Left ventricle myocardium inferior (tissue), 1 donor: ENCODE measurements at regions not wholly inside any gene's neighbourhood (a gene's known extent, or its start where the extent isn't known, plus 50 kb on each side); places are given as distances from the start of the nearest gene placed in this dataset.

Experiments
- DNase-seq: peaks from one replicate; pipeline ENCODE4 v3.0.0-alpha.2; 2020
- H3K27ac ChIP-seq: fragments of 200-600 bp; replicated peaks from 2 replicates; pipeline ENCODE4 v1.8.0; 2021
- H3K27me3 ChIP-seq: fragments of 200-600 bp; 2 replicates; pipeline ENCODE4 v1.8.0; 2021; ENCODE audit warnings: low read depth
- H3K36me3 ChIP-seq: fragments of 200-600 bp; 2 replicates; pipeline ENCODE4 v1.8.0; 2021
- H3K4me1 ChIP-seq: fragments of 200-600 bp; 2 replicates; pipeline ENCODE4 v1.8.0; 2021
- H3K4me3 ChIP-seq: fragments of 200-600 bp; 2 replicates; pipeline ENCODE4 v1.8.0; 2021; ENCODE audit warnings: mild to moderate bottlenecking, moderate library complexity
- H3K9me3 ChIP-seq: fragments of 200-600 bp; replicated peaks from 2 replicates; pipeline ENCODE4 v1.8.0; 2021
- CTCF ChIP-seq: fragments of 200-600 bp; IDR thresholded peaks from 2 replicates; pipeline ENCODE4 v1.8.0; 2021; ENCODE audit warnings: antibody characterized with exemption, mild to moderate bottlenecking, borderline replicate concordance
- intact Hi-C: fragments of 100-400 bp; cut with micrococcal nuclease; formaldehyde crosslinking; loops from one replicate; pipeline ENCODE4 v1.11.0; 2022
- donor health status: DM: no; HTN: yes; CAD: no; lungs with severe emphysema.

- Histone ChIP-seq H3K9me3 (peaks cover 8% of the 10 kb centered on the region), H3K4me3 (no peak overlapping the region), H3K4me1 (no peaks in the 10 kb centered on the region), H3K27ac (no peak overlapping the region), H3K36me3 (no peaks in the 10 kb centered on the region), H3K27me3 (peaks cover 28% of the 10 kb centered on the region)
- intact Hi-C loops: no loop called here
- no peak for TF ChIP-seq CTCF
- no peak for DNase-seq
Observed at GRCh38 chr20:51899674-51900073, 97.4 kb upstream of the SALL4 start.

GRCh38 chr20:51898788-51899187, 96.5 kb upstream of the SALL4 start:
- H3K36me3 ChIP-seq: no peaks in the 10 kb centered on the region
- intact Hi-C loops: no loop called here
- no peaks in the 10 kb centered on the region for H3K4me1 ChIP-seq
- peaks cover 28% of the 10 kb centered on the region for H3K27me3 ChIP-seq
- TF ChIP-seq CTCF: no peak
- no peak for DNase-seq
- no peak overlapping the region for H3K27ac ChIP-seq
- no peak overlapping the region for H3K4me3 ChIP-seq
- H3K9me3 ChIP-seq: peaks cover 8% of the 10 kb centered on the region

- intact Hi-C loops: no loop called here
- no peak overlapping the region for H3K27ac ChIP-seq
- no peak for TF ChIP-seq CTCF
- H3K4me3 ChIP-seq: no peak overlapping the region
- DNase-seq: no peak
- H3K36me3 ChIP-seq: no peaks in the 10 kb centered on the region
- H3K27me3 ChIP-seq: peaks cover 41% of the 10 kb centered on the region
- H3K4me1 ChIP-seq: no peaks in the 10 kb centered on the region
- peaks cover 8% of the 10 kb centered on the region for H3K9me3 ChIP-seq
Observed at GRCh38 chr20:51894619-51895018, 92.3 kb upstream of the SALL4 start.

GRCh38 chr20:51894201-51894600, 91.9 kb upstream of the SALL4 start:
- no peak for DNase-seq
- peaks cover 45% of the 10 kb centered on the region for H3K27me3 ChIP-seq
- H3K4me1 ChIP-seq: no peaks in the 10 kb centered on the region
- no peak overlapping the region for H3K27ac ChIP-seq
- peaks cover 8% of the 10 kb centered on the region for H3K9me3 ChIP-seq
- no peaks in the 10 kb centered on the region for H3K36me3 ChIP-seq
- intact Hi-C loops: no loop called here
- TF ChIP-seq CTCF: no peak
- H3K4me3 ChIP-seq: no peak overlapping the region

GRCh38 chr20:51893723-51894122, 91.4 kb upstream of the SALL4 start:
- no peak for TF ChIP-seq CTCF
- Histone ChIP-seq H3K36me3 (no peaks in the 10 kb centered on the region), H3K4me3 (no peak overlapping the region), H3K27ac (no peak overlapping the region), H3K27me3 (peaks cover 45% of the 10 kb centered on the region), H3K4me1 (no peaks in the 10 kb centered on the region), H3K9me3 (peaks cover 4% of the 10 kb centered on the region)
- no peak for DNase-seq
- intact Hi-C loops: no loop called here

- Histone ChIP-seq H3K36me3 (no peaks in the 10 kb centered on the region), H3K27me3 (peaks cover 53% of the 10 kb centered on the region), H3K4me1 (no peaks in the 10 kb centered on the region), H3K4me3 (no peak overlapping the region), H3K9me3 (no peaks in the 10 kb centered on the region), H3K27ac (no peak overlapping the region)
- no peak for TF ChIP-seq CTCF
- intact Hi-C loops: no loop called here
- no peak for DNase-seq
Observed at GRCh38 chr20:51890003-51890402, 87.7 kb upstream of the SALL4 start.
